IMR-90 (cell line): ENCODE measurements at regions not wholly inside any gene's neighbourhood (a gene's known extent, or its start where the extent isn't known, plus 50 kb on each side); places are given as distances from the start of the nearest gene placed in this dataset.

ENCODE experiments used
- ATAC-seq: fragments of 200-7000 bp; cut with Tn5 transposase; 2 replicates; pipeline ENCODE4 v1.9.1; 2020; ENCODE audit warnings: low read depth, mild to moderate bottlenecking, moderate library complexity
- BruUV-seq: library from RNA; stranded (reverse); fragments of 400-500 nt; replicated peaks from 2 replicates; lab custom pipeline; 2021; lab: Mats Ljungman, UMichigan
- CTCF ChIA-PET: fragments of 300-600 bp; formaldehyde crosslinking; extraction: SDS; loops from one replicate; lab custom pipeline; 2021; ENCODE audit warnings: antibody characterized with exemption; lab: Yijun Ruan, JAX
- POLR2A ChIA-PET: fragments of 300-600 bp; sonication (Branson Sonifier 250); formaldehyde crosslinking; loops from one replicate; lab custom pipeline; 2022; ENCODE audit warnings: antibody characterized with exemption; ENCODE audit not compliant: unreplicated experiment; lab: Charles Lee
- DNase-seq: peaks from one replicate; pipeline ENCODE4 v3.0.0; 2013
- H2AFZ ChIP-seq: replicated peaks from 2 replicates; pipeline ENCODE3; 2013; ENCODE audit warnings: low read length, mild to moderate bottlenecking; ENCODE audit not compliant: poor library complexity
- H2AK5ac ChIP-seq: 2 replicates; pipeline ENCODE4 v1.6.1; 2013; ENCODE audit warnings: low read depth, low read length, inconsistent platforms
- H2AK9ac ChIP-seq: replicated peaks from 2 replicates; pipeline ENCODE3; 2013; ENCODE audit warnings: mild to moderate bottlenecking, low read depth, low read length, moderate library complexity; ENCODE audit not compliant: poor library complexity
- H2BK120ac ChIP-seq: 2 replicates; pipeline ENCODE4 v1.6.1; 2013; ENCODE audit warnings: low read depth, low read length, inconsistent platforms
- H2BK15ac ChIP-seq: 3 replicates; pipeline ENCODE4 v1.6.1; 2013; ENCODE audit warnings: low read depth, low read length, inconsistent platforms
- H2BK20ac ChIP-seq: 2 replicates; pipeline ENCODE4 v1.6.1; 2013; ENCODE audit warnings: low read depth, mild to moderate bottlenecking, inconsistent platforms, low read length, moderate library complexity
- H2BK5ac ChIP-seq: 2 replicates; pipeline ENCODE4 v1.6.1; 2013; ENCODE audit warnings: mild to moderate bottlenecking, low read depth, low read length, inconsistent platforms; ENCODE audit not compliant: poor library complexity, severe bottlenecking
- H3K14ac ChIP-seq: replicated peaks from 2 replicates; pipeline ENCODE4 v1.6.1; 2013; ENCODE audit warnings: low read depth, low read length, inconsistent platforms
- H3K18ac ChIP-seq: 2 replicates; pipeline ENCODE4 v1.6.1; 2013; ENCODE audit warnings: low read depth, low read length, control low read depth
- H3K23ac ChIP-seq: 2 replicates; pipeline ENCODE4 v1.6.1; 2013; ENCODE audit warnings: low read depth, low read length, inconsistent platforms
- H3K27ac ChIP-seq: 2 replicates; pipeline ENCODE4 v1.5.1; 2013; ENCODE audit warnings: mild to moderate bottlenecking, control low read depth, low read length; ENCODE audit not compliant: insufficient read depth
- H3K27me3 ChIP-seq: 2 replicates; pipeline ENCODE4 v1.6.1; 2013; ENCODE audit warnings: low read length; ENCODE audit not compliant: control insufficient read depth, insufficient read depth
- H3K36me3 ChIP-seq: 2 replicates; pipeline ENCODE4 v1.6.1; 2013; ENCODE audit warnings: low read length, mixed read lengths; ENCODE audit not compliant: control insufficient read depth, insufficient read depth
- H3K4ac ChIP-seq: 2 replicates; pipeline ENCODE4 v1.6.1; 2013; ENCODE audit warnings: low read depth, low read length, inconsistent platforms
- H3K4me1 ChIP-seq: 2 replicates; pipeline ENCODE4 v1.6.1; 2013; ENCODE audit warnings: low read length, mixed read lengths; ENCODE audit not compliant: control insufficient read depth, insufficient read depth
- H3K4me2 ChIP-seq: 2 replicates; pipeline ENCODE4 v1.6.1; 2013; ENCODE audit warnings: low read depth, mild to moderate bottlenecking, control low read depth, low read length, moderate library complexity
- H3K4me3 ChIP-seq: 2 replicates; pipeline ENCODE4 v1.5.1; 2013; ENCODE audit warnings: low read depth, mild to moderate bottlenecking, control low read depth, low read length, moderate library complexity; ENCODE audit not compliant: insufficient read depth
- H3K56ac ChIP-seq: 2 replicates; pipeline ENCODE4 v1.6.1; 2013; ENCODE audit warnings: low read length, inconsistent platforms; ENCODE audit not compliant: insufficient read depth; ENCODE audit errors: extremely low read depth
- H3K79me1 ChIP-seq, 2 experiments: 2 replicates each; pipeline ENCODE4 v1.6.1; 2013; ENCODE audit warnings: low read length in 2 of 2, inconsistent platforms in 1 of 2, low read depth in 1 of 2
- H3K9ac ChIP-seq: 2 replicates; pipeline ENCODE4 v1.6.1; 2013; ENCODE audit warnings: low read depth, low read length, control low read depth
- H3K9me1 ChIP-seq: 2 replicates; pipeline ENCODE4 v1.6.1; 2013; ENCODE audit warnings: low read length, inconsistent platforms; ENCODE audit not compliant: insufficient read depth
- H3K9me3 ChIP-seq: 2 replicates; pipeline ENCODE4 v1.6.1; 2013; ENCODE audit warnings: low read length; ENCODE audit not compliant: control insufficient read depth, insufficient read depth
- H4K20me1 ChIP-seq: 2 replicates; pipeline ENCODE4 v1.6.1; 2013; ENCODE audit warnings: low read length, inconsistent platforms; ENCODE audit not compliant: insufficient read depth
- H4K5ac ChIP-seq: 2 replicates; pipeline ENCODE4 v1.6.1; 2013; ENCODE audit warnings: mild to moderate bottlenecking, low read depth, low read length, control low read depth
- H4K8ac ChIP-seq, 2 experiments: 2 replicates each; pipeline ENCODE4 v1.6.1; 2013; ENCODE audit warnings: low read depth in 2 of 2, low read length in 2 of 2, control low read depth in 1 of 2, inconsistent platforms in 1 of 2
- H4K91ac ChIP-seq: 2 replicates; pipeline ENCODE4 v1.6.1; 2013; ENCODE audit warnings: low read depth, low read length, inconsistent platforms; ENCODE audit not compliant: insufficient read depth
- BHLHE40 ChIP-seq: fragments of 150-350 bp; IDR thresholded peaks from 2 replicates; pipeline ENCODE4 v1.6.1; 2016; ENCODE audit warnings: mild to moderate bottlenecking, low read depth, low read length
- CEBPB ChIP-seq: IDR thresholded peaks from 2 replicates; pipeline ENCODE4 v1.6.1; 2012; ENCODE audit warnings: low read depth, low read length, improper control_type of control experiment
- CHD1 ChIP-seq: IDR thresholded peaks from 2 replicates; pipeline ENCODE4 v1.6.1; 2012; ENCODE audit warnings: low read depth, low read length, improper control_type of control experiment
- CTCF ChIP-seq: conservative IDR thresholded peaks from 2 replicates; pipeline ENCODE4 v1.5.1; 2012; ENCODE audit warnings: mild to moderate bottlenecking, low read depth, low read length, improper control_type of control experiment
- ELK1 ChIP-seq: fragments of 150-350 bp; IDR thresholded peaks from 2 replicates; pipeline ENCODE4 v1.6.1; 2016; ENCODE audit warnings: low read depth, mild to moderate bottlenecking, low read length, moderate library complexity, borderline replicate concordance
- FOS ChIP-seq: fragments of 150-350 bp; IDR thresholded peaks from 2 replicates; pipeline ENCODE4 v1.6.1; 2016; ENCODE audit warnings: low read depth, low read length
- MAFK ChIP-seq: IDR thresholded peaks from 2 replicates; pipeline ENCODE4 v1.6.1; 2012; ENCODE audit warnings: low read depth, low read length, improper control_type of control experiment
- MAZ ChIP-seq: IDR thresholded peaks from 2 replicates; pipeline ENCODE4 v1.6.1; 2012; ENCODE audit warnings: low read depth, mild to moderate bottlenecking, low read length, improper control_type of control experiment, moderate library complexity, borderline replicate concordance
- MXI1 ChIP-seq: IDR thresholded peaks from 2 replicates; pipeline ENCODE4 v1.6.1; 2012; ENCODE audit warnings: low read depth, mild to moderate bottlenecking, low read length, moderate library complexity, borderline replicate concordance
- NFE2L2 ChIP-seq: fragments of 150-350 bp; IDR thresholded peaks from 2 replicates; pipeline ENCODE4 v1.6.1; 2016; ENCODE audit warnings: low read depth, mild to moderate bottlenecking, low read length
- POLR2A ChIP-seq: IDR thresholded peaks from 2 replicates; pipeline ENCODE4 v1.6.1; 2012; ENCODE audit warnings: mild to moderate bottlenecking, low read depth, low read length
- RCOR1 ChIP-seq: IDR thresholded peaks from 2 replicates; pipeline ENCODE4 v1.6.1; 2012; ENCODE audit warnings: mild to moderate bottlenecking, low read length, improper control_type of control experiment; ENCODE audit not compliant: insufficient replicate concordance
- USF2 ChIP-seq: fragments of 150-350 bp; IDR thresholded peaks from 2 replicates; pipeline ENCODE4 v1.6.1; 2017; ENCODE audit warnings: mild to moderate bottlenecking, antibody characterized with exemption, low read length, low read depth
- WGBS, 2 experiments: methylation state at CpG; one replicate each; pipeline versions ENCODE4 v1.1.5 to v1.1.7; 2013; ENCODE audit warnings: missing lambda C conversion rate in 2 of 2; ENCODE audit not compliant: insufficient read length in 1 of 2; ENCODE audit errors: extremely low coverage in 2 of 2; 5-methylcytosine and 5-hydroxymethylcytosine counted together
- dilution Hi-C: fragments of 300-500 bp; cut with HindIII; formaldehyde crosslinking; loops from one replicate; pipeline ENCODE4 v1.14.3; 2018; ENCODE audit warnings: low sequenced_read_pairs; ENCODE audit not compliant: unreplicated experiment
- in situ Hi-C: fragments of 300-500 bp; cut with MboI; formaldehyde crosslinking; loops from 3 replicates; pipeline ENCODE4 v1.14.3; 2019; ENCODE audit warnings: low sequenced_read_pairs, inconsistent platforms, mixed read lengths
- intact Hi-C: fragments of 100-400 bp; cut with micrococcal nuclease; formaldehyde crosslinking; loops from 2 replicates; pipeline ENCODE4 v1.10.0; 2022

DNA sequence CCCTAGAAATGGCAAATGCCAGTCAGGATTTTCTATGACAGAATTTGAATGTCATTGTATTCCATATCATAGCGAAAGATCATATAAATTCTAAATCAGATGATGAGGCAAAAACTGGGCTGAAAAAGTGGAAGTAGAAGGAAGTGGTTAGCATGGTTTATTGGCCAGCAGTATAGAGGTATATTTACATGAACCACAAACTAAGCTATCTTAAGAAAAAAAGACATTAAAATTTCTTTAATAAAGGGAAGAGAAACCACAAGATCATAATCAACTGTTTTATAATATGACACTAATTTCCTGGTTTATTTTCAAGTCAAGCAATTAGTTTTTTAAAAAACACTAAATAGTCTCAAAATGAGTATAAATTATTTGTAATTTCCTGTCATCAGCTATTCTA, 123.2 kb upstream of the LRP1B start:
- DNase-seq (no peak), ATAC-seq (no peak)
- H2AFZ ChIP-seq: no peak overlapping the region
- no peaks in the 10 kb centered on the region for H3K9me1 ChIP-seq
- H3K14ac ChIP-seq: no peak overlapping the region
- no TSS peak for BruUV-seq
- H4K8ac ChIP-seq: no peak overlapping the region
- no peak overlapping the region for H3K56ac ChIP-seq
- no peak overlapping the region for H2AK9ac ChIP-seq
- H3K23ac ChIP-seq: no peak overlapping the region
- H2BK20ac ChIP-seq: no peak overlapping the region
- H3K9me3 ChIP-seq: no peaks in the 10 kb centered on the region
- no peak overlapping the region for H3K4me3 ChIP-seq
- in situ Hi-C loops (no loop called here), dilution Hi-C loops (no loop called here), intact Hi-C loops (no loop called here)
- no peak overlapping the region for H2AK5ac ChIP-seq
- H2BK120ac ChIP-seq: no peak overlapping the region
- H3K79me1 ChIP-seq: no peaks in the 10 kb centered on the region
- no peaks in the 10 kb centered on the region for H3K36me3 ChIP-seq
- no peaks in the 10 kb centered on the region for H4K20me1 ChIP-seq
- no peak overlapping the region for H4K91ac ChIP-seq
- no peaks in the 10 kb centered on the region for H3K27me3 ChIP-seq
- H3K18ac ChIP-seq: no peak overlapping the region
- H3K4me2 ChIP-seq: no peak overlapping the region
- H3K4me1 ChIP-seq: no peaks in the 10 kb centered on the region
- WGBS, 2 experiments: no CpG with 5 or more reads among the region's 1 CpG
- POLR2A ChIA-PET: no interaction called here
- CTCF ChIA-PET: no interaction called here
- no peak overlapping the region for H3K4ac ChIP-seq
- TF ChIP-seq POLR2A (no peak), CTCF (no peak), RCOR1 (no peak), MAZ (no peak), CEBPB (no peak), FOS (no peak), MAFK (no peak), BHLHE40 (no peak), MXI1 (no peak), USF2 (no peak), NFE2L2 (no peak), ELK1 (no peak), CHD1 (no peak)
- no peak overlapping the region for H2BK15ac ChIP-seq
- no peak overlapping the region for H3K27ac ChIP-seq
- no peak overlapping the region for H3K9ac ChIP-seq
- H2BK5ac ChIP-seq: no peak overlapping the region
- H4K5ac ChIP-seq: no peak overlapping the region
